ENCODE measurements at regions not wholly inside any gene's neighbourhood (a gene's known extent, or its start where the extent isn't known, plus 50 kb on each side); places are given as distances from the start of the nearest gene placed in this dataset.

DNA sequence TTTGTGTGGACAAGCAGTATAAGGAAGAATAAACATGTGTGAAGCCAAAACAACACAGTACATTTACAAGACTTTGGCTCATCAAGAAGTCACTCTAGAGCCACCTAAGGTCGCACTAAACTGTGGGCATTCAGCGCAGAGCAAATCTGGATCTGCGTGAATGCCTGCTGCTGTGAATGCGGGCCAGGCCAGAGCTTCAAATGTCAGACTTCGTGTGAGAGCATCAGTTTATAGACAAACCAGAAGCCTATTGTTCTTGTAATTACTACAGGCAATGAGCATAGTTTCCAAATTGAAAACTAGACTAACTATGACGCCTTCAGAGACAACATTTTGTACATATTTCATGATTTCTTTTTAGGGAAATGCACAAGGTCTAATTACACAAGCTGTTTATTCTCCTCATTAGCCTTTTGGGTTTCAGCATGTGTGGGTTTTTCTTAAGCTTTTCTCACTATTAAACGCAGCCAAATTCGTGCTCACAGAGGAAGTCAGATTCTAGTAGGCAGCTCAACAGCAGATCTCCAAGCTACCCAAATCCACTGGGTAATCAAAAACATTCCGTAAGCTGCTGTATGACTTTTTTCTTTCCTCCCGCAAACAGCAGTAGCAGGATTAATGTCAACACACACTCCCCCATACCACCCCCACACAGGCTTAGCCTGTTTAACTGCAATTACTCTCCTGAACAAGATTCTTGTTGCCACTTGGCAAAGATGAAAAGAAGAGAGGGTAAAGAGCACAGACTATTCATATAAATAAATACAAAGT, 84.5 kb upstream of the SETMAR start:
- TF ChIP-seq, protein P1, sequence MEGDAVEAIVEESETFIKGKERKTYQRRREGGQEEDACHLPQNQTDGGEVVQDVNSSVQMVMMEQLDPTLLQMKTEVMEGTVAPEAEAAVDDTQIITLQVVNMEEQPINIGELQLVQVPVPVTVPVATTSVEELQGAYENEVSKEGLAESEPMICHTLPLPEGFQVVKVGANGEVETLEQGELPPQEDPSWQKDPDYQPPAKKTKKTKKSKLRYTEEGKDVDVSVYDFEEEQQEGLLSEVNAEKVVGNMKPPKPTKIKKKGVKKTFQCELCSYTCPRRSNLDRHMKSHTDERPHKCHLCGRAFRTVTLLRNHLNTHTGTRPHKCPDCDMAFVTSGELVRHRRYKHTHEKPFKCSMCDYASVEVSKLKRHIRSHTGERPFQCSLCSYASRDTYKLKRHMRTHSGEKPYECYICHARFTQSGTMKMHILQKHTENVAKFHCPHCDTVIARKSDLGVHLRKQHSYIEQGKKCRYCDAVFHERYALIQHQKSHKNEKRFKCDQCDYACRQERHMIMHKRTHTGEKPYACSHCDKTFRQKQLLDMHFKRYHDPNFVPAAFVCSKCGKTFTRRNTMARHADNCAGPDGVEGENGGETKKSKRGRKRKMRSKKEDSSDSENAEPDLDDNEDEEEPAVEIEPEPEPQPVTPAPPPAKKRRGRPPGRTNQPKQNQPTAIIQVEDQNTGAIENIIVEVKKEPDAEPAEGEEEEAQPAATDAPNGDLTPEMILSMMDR (IDR thresholded peaks at IDR 0.05) = no peak
- no peak for TF ChIP-seq POLR2A (IDR thresholded peaks at IDR 0.05)

All from testis (tissue), 2 donors.